ENCODE measurements at regions not wholly inside any gene's neighbourhood (a gene's known extent, or its start where the extent isn't known, plus 50 kb on each side); places are given as distances from the start of the nearest gene placed in this dataset.

DNA sequence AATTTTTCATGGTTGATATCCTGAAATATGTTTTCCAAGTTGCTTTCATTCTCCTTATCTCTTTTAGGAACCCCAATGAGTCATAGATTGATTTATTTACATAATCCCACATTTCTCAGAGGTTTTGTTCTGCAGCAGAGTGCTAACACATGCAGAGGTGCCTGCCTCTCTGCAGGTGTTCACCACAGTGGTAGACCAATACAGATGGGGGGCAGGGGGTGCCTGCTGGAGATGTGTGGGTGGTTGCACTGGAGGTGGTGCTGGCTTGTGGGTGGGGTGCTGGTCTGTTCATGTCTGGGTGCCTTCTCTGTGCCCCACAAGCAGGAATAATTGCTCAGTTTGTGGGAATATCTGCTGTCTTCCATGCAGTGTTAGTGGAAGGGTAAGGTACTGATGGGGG lies 131.1 kb downstream of the JRKL start:
- DNase-seq (ENCODE audit: low read depth): no peak
- no peak overlapping the region for H3K4me3 ChIP-seq (ENCODE audit: low read depth, low read length)
- no peaks in the 10 kb centered on the region for H3K27me3 ChIP-seq (ENCODE audit: control insufficient read depth, insufficient read depth, low read length)
- no peaks in the 10 kb centered on the region for H3K36me3 ChIP-seq (ENCODE audit: control insufficient read depth, insufficient read depth, low read length)
- TF ChIP-seq, protein P1, sequence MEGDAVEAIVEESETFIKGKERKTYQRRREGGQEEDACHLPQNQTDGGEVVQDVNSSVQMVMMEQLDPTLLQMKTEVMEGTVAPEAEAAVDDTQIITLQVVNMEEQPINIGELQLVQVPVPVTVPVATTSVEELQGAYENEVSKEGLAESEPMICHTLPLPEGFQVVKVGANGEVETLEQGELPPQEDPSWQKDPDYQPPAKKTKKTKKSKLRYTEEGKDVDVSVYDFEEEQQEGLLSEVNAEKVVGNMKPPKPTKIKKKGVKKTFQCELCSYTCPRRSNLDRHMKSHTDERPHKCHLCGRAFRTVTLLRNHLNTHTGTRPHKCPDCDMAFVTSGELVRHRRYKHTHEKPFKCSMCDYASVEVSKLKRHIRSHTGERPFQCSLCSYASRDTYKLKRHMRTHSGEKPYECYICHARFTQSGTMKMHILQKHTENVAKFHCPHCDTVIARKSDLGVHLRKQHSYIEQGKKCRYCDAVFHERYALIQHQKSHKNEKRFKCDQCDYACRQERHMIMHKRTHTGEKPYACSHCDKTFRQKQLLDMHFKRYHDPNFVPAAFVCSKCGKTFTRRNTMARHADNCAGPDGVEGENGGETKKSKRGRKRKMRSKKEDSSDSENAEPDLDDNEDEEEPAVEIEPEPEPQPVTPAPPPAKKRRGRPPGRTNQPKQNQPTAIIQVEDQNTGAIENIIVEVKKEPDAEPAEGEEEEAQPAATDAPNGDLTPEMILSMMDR (IDR thresholded peaks at IDR 0.05; ENCODE audit: insufficient read depth, low read length, poor library complexity, severe bottlenecking): no peak

DNA sequence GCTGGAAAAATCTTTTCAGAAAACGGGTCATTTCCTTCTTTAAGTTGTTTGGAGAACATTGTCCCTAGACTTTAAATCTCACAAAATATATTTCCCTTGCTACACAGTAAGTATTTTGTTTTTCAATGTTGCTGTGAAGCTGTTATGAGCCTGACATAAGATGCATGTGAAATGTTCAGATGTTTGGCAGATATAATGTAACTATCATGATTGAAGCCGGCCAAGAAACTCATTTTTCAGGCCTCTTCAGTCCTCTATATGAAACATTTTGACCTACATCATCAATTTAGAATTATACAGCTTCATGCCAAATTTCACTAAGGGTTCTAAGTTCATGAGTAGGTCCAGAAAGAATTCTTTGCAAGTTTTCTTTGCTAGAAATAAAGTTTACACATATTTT lies 133.8 kb downstream of the JRKL start:
- no peaks in the 10 kb centered on the region for H3K27me3 ChIP-seq (ENCODE audit: control insufficient read depth, insufficient read depth, low read length)
- H3K4me3 ChIP-seq (ENCODE audit: low read depth, low read length): no peak overlapping the region
- no peaks in the 10 kb centered on the region for H3K36me3 ChIP-seq (ENCODE audit: control insufficient read depth, insufficient read depth, low read length)
- TF ChIP-seq, protein P1 (IDR thresholded peaks at IDR 0.05; ENCODE audit: insufficient read depth, low read length, poor library complexity, severe bottlenecking): no peak
- no peak for DNase-seq (ENCODE audit: low read depth)

DNA sequence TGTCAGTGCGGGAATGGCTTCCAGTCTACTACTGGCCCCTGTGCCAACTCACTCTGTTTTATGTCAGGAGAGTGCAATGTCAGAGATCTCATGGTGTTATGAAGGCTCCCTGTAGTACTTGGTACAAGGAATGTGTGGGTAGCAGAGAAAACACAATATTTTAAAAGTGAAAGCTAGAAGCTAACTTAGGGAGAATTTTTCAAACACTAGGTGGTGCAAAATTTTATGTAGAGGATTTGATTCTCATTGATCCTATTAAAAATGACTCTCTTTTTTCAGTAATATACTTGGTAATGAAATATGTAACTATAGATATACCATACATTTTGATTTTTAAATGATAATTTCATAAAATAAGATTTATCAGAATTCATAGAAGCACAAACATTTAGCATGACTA lies 134.7 kb downstream of the JRKL start:
- Histone ChIP-seq H3K36me3 (ENCODE audit: control insufficient read depth, insufficient read depth, low read length) (no peaks in the 10 kb centered on the region), H3K27me3 (ENCODE audit: control insufficient read depth, insufficient read depth, low read length) (no peaks in the 10 kb centered on the region), H3K4me3 (ENCODE audit: low read depth, low read length) (no peak overlapping the region)
- DNase-seq (ENCODE audit: low read depth): no peak
- TF ChIP-seq, protein P1 (IDR thresholded peaks at IDR 0.05; ENCODE audit: insufficient read depth, low read length, poor library complexity, severe bottlenecking): peak; percentile 2

DNA sequence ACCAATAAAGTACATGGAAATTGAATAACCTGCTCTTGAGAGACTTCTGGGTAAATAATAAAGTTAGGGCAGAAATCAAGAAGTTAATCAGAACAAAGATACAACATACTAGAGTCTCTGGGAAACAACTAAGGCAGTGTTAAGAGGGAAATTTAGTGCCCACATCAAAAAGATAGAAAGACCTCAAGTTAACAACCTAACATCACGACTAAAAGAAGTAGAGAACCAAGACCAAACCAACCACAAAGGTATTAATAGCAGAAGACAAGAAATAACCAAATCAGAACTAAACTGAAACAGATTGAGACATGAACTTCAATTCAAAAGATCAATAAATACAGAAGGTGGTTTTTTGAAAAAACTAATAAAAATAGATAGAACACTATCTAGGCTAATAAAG lies 140.7 kb downstream of the JRKL start:
- no peaks in the 10 kb centered on the region for H3K36me3 ChIP-seq (ENCODE audit: control insufficient read depth, insufficient read depth, low read length)
- no peaks in the 10 kb centered on the region for H3K27me3 ChIP-seq (ENCODE audit: control insufficient read depth, insufficient read depth, low read length)
- TF ChIP-seq, protein P1 (IDR thresholded peaks at IDR 0.05; ENCODE audit: insufficient read depth, low read length, poor library complexity, severe bottlenecking): no peak
- H3K4me3 ChIP-seq (ENCODE audit: low read depth, low read length): no peak overlapping the region
- no peak for DNase-seq (ENCODE audit: low read depth)

DNA sequence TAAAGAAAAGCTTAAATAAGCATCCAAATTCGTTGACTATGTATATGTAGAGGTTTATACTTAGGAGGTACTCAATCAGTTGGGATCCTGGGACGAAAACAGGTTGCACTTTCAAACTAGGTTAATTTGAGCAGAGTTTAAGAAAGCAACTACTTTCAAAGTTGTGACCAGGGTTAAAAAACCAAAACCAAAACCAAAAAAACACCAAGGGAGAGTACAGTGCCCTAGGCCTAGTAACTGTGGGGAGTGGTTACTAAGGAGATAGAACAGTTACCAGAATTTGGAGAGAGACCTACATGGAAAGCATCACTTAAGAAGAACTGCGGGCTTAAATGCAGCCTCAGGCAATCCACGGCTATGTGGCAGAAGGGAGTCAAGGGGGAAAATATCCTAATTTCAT lies 148.3 kb downstream of the JRKL start:
- Histone ChIP-seq H3K4me3 (ENCODE audit: low read depth, low read length) (no peak overlapping the region), H3K27me3 (ENCODE audit: control insufficient read depth, insufficient read depth, low read length) (no peaks in the 10 kb centered on the region), H3K36me3 (ENCODE audit: control insufficient read depth, insufficient read depth, low read length) (no peaks in the 10 kb centered on the region)
- TF ChIP-seq, protein P1 (IDR thresholded peaks at IDR 0.05; ENCODE audit: insufficient read depth, low read length, poor library complexity, severe bottlenecking): no peak
- DNase-seq (ENCODE audit: low read depth): no peak

DNA sequence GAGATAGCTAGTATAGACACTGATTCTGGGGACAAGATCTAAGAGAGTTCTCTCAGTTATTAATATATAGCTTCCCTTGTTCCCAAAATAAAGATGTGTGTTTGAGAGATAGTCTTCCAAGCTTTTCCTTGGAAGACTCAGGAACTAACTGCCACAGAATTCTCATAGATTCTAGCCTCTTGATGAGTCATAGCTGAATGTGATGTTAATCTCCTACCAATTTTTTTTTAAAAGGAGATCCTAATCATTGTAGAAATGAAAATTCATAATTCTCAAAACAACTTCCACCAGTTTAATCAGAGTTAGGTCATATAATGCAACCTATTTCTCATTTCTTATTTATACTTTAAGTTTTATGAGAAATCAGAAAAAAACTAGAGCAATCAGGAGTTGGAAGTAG lies 148.8 kb downstream of the JRKL start:
- TF ChIP-seq, protein P1 (IDR thresholded peaks at IDR 0.05; ENCODE audit: insufficient read depth, low read length, poor library complexity, severe bottlenecking): no peak
- Histone ChIP-seq H3K27me3 (ENCODE audit: control insufficient read depth, insufficient read depth, low read length) (no peaks in the 10 kb centered on the region), H3K36me3 (ENCODE audit: control insufficient read depth, insufficient read depth, low read length) (no peaks in the 10 kb centered on the region), H3K4me3 (ENCODE audit: low read depth, low read length) (no peak overlapping the region)
- no peak for DNase-seq (ENCODE audit: low read depth)
